ENCODE measurements at regions not wholly inside any gene's neighbourhood (a gene's known extent, or its start where the extent isn't known, plus 50 kb on each side); places are given as distances from the start of the nearest gene placed in this dataset.

DNA sequence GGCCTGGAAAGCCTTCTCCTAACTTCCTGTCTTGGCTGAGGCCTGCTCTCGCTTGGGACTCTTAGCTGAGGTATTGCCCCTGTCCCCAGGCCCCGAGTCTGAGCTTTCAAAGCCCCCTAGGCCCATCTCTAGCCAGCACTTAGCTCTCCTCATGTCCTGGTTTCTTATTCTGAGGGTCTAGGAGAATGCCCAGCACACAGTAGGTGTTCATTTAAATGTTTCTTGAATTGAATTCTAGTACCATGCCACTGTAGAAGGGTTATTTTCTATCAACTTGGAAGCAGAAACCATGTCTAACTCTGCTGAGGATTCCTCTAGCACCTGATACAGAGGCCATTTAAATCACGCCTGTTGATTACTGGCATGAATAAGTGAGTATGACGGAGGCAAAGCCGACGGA lies 98.5 kb downstream of the VEGFA start:
- Histone ChIP-seq H3K27me3 (peaks cover 0 to 23% (median 5%) of the 10 kb centered on the region in 3 donors), H3K4me3 (no peak overlapping the region), H3K9me3 (no peaks in the 10 kb centered on the region), H3K4me1 (no peaks in the 10 kb centered on the region), H3K36me3 (no peaks in the 10 kb centered on the region), H3K27ac (no peak overlapping the region)
- WGBS, 2 donors: 94 to 97% methylated on average over 6 of the region's 6 CpGs
- DNase-seq: no peak
- TF ChIP-seq POLR2AphosphoS5 (IDR thresholded peaks at IDR 0.05): no peak
- TF ChIP-seq, protein P1, sequence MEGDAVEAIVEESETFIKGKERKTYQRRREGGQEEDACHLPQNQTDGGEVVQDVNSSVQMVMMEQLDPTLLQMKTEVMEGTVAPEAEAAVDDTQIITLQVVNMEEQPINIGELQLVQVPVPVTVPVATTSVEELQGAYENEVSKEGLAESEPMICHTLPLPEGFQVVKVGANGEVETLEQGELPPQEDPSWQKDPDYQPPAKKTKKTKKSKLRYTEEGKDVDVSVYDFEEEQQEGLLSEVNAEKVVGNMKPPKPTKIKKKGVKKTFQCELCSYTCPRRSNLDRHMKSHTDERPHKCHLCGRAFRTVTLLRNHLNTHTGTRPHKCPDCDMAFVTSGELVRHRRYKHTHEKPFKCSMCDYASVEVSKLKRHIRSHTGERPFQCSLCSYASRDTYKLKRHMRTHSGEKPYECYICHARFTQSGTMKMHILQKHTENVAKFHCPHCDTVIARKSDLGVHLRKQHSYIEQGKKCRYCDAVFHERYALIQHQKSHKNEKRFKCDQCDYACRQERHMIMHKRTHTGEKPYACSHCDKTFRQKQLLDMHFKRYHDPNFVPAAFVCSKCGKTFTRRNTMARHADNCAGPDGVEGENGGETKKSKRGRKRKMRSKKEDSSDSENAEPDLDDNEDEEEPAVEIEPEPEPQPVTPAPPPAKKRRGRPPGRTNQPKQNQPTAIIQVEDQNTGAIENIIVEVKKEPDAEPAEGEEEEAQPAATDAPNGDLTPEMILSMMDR (IDR thresholded peaks at IDR 0.05): no peak
- no peak for TF ChIP-seq POLR2A (IDR thresholded peaks at IDR 0.05)
- intact Hi-C loops (cut with DNase I): no loop called here

DNA sequence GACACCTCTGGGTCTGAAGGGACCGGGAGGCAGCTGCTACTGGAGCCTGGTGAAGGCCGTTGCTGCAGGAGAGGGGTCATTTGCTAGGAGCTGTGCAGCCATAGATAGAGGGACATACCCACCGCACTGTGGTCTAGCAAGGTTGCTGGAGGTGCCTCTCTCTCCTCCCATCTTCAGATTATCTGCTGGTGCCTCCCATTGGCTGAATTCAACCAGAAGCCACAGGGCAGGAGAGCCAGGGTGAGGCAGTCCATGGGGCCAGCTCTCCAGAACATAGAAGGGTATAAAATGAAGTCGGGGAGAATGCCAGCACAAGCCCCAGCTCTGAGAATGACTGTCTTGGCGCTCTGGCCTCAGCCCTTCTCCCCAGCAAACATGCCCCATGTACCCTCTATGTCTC lies 98.0 kb downstream of the VEGFA start:
- WGBS, 2 donors: 89 to 96% methylated on average over 5 of the region's 5 CpGs
- Histone ChIP-seq H3K4me3 (no peak overlapping the region), H3K27ac (no peak overlapping the region), H3K27me3 (peaks cover 0 to 23% (median 5%) of the 10 kb centered on the region in 3 donors), H3K4me1 (no peaks in the 10 kb centered on the region), H3K9me3 (no peaks in the 10 kb centered on the region), H3K36me3 (no peaks in the 10 kb centered on the region)
- no peak for TF ChIP-seq EP300 (IDR thresholded peaks at IDR 0.05)
- DNase-seq: no peak
- intact Hi-C loops (cut with DNase I): no loop called here

DNA sequence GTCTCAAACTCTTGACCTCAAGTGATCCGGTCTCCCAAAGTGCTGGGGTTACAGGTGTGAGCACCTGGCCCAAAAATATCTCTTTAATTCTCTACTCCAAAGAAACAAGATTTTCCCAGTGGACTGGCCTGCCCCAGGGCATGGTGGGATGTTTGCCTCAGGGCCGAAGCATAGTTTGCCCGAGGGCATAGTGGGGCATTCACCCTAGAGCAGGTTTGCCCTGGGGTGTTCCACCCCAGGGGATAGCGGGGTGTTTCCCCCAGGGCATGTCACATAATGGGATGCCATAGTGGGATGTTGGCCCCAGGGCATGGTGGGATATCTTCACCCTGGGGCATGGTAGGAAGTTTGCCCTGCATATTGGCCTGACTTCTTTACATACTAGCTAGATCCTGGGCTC lies 97.2 kb downstream of the VEGFA start:
- Histone ChIP-seq H3K4me1 (no peaks in the 10 kb centered on the region), H3K36me3 (no peaks in the 10 kb centered on the region), H3K27ac (no peak overlapping the region), H3K9me3 (no peaks in the 10 kb centered on the region), H3K4me3 (no peak overlapping the region), H3K27me3 (peaks cover 0 to 23% (median 5%) of the 10 kb centered on the region in 3 donors)
- 94 to 95% methylated on average over 4 of the region's 4 CpGs for WGBS, 2 donors
- intact Hi-C loops (cut with DNase I): no loop called here
- TF ChIP-seq POLR2A (IDR thresholded peaks at IDR 0.05) (no peak), EP300 (IDR thresholded peaks at IDR 0.05) (no peak), POLR2AphosphoS5 (IDR thresholded peaks at IDR 0.05) (no peak)
- TF ChIP-seq, protein P1 (IDR thresholded peaks at IDR 0.05): no peak
- no peak for DNase-seq

DNA sequence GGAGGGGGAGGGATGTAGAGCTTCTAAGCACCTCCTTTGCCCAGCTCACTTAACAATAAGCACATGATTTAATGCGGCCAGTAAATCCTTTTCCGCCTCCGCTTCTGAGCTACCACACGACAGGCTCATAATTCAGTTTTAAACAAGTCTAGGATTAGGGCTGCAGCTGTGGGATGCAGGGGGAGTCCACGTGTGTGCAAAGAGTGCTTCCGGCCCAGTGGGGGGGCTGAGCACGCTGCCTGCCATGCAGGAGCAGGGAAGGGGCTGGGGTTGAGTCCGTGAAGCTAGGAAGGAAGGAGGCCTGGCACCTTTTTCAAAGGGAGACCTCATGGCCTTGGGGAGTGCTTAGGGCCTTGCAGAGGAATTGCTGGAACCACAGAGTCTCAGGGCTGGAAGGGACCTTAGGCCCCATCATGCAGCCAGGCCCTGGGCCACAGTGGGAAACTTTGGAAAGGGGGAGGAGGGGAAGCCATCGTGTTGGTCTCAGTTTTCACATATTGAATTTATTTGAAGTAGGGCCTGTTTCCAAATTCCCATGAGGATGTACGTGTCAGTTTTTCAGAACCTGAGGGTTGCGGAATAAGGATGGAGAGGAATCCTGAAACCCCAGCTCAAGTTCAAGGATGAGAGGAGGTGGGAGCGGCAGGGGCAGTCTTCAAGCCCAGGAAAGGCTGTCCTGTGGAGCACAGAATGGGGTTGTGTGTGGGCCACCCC lies 96.1 kb downstream of the VEGFA start:
- H3K4me1 ChIP-seq: no peaks in the 10 kb centered on the region
- H3K27me3 ChIP-seq: peaks cover 0 to 23% (median 5%) of the 10 kb centered on the region in 3 donors
- no peaks in the 10 kb centered on the region for H3K9me3 ChIP-seq
- TF ChIP-seq POLR2AphosphoS5 (IDR thresholded peaks at IDR 0.05) (no peak), EP300 (IDR thresholded peaks at IDR 0.05) (no peak), POLR2A (IDR thresholded peaks at IDR 0.05) (no peak)
- TF ChIP-seq, protein P1 (IDR thresholded peaks at IDR 0.05): no peak
- intact Hi-C loops (cut with DNase I): no loop called here
- no peaks in the 10 kb centered on the region for H3K36me3 ChIP-seq
- H3K4me3 ChIP-seq: no peak overlapping the region
- WGBS, 2 donors: 72 to 88% methylated on average over 12 of the region's 12 CpGs
- DNase-seq: no peak
- no peak overlapping the region for H3K27ac ChIP-seq

DNA sequence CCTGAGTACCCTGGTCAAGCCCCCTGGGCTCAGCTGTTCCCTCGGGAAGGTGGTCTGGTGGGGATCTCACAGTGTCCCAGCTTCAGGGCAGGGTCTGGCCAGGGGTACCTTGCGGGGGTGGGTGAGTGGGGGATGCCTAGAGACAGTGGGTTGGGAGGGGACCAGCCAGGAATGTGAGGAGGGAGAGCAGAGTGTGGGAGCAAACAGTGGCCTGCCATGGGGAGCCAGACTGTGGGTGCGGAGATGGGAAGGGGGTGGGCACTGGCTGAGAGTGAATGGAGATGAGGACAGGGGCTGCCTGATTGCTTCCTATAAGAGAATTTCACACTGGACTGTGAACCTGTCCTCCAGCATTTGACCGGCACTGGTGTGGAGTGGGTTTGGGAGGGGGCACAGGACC lies 95.1 kb downstream of the VEGFA start:
- peaks cover 0 to 23% (median 5%) of the 10 kb centered on the region in 3 donors for H3K27me3 ChIP-seq
- H3K4me3 ChIP-seq: no peak overlapping the region
- no peak for DNase-seq
- H3K36me3 ChIP-seq: no peaks in the 10 kb centered on the region
- H3K9me3 ChIP-seq: no peaks in the 10 kb centered on the region
- no peak overlapping the region for H3K27ac ChIP-seq
- no peaks in the 10 kb centered on the region for H3K4me1 ChIP-seq
- WGBS, 2 donors: 90 to 93% methylated on average over 4 of the region's 4 CpGs
- no peak for TF ChIP-seq EP300 (IDR thresholded peaks at IDR 0.05)
- TF ChIP-seq, protein P1 (IDR thresholded peaks at IDR 0.05): no peak
- no peak for TF ChIP-seq POLR2A (IDR thresholded peaks at IDR 0.05)
- TF ChIP-seq POLR2AphosphoS5 (IDR thresholded peaks at IDR 0.05): no peak
- intact Hi-C loops (cut with DNase I): no loop called here

Data from sigmoid colon (tissue), 6 donors.